Loucy (cell line): ENCODE measurements at regions not wholly inside any gene's neighbourhood (a gene's known extent, or its start where the extent isn't known, plus 50 kb on each side); places are given as distances from the start of the nearest gene placed in this dataset.

ENCODE experiments used
- CTCF ChIP-seq: fragments of 200-600 bp; sonication (generic); conservative IDR thresholded peaks from 2 replicates; pipeline ENCODE4 v1.5.1; 2014; ENCODE audit warnings: mild to moderate bottlenecking, antibody characterized with exemption, low read length
- EZH2phosphoT487 ChIP-seq: fragments of 200-600 bp; IDR thresholded peaks from 2 replicates; pipeline ENCODE4 v1.6.1; 2018; ENCODE audit warnings: antibody characterized with exemption, mild to moderate bottlenecking, moderate library complexity, borderline replicate concordance

- TF ChIP-seq CTCF (no peak), EZH2phosphoT487 (no peak)
Observed at GRCh38 chr18:43622024-43622423, 344.7 kb upstream of the SYT4 start.
